SK-N-SH treated with all-trans-retinoic acid at 6 μM for 48 hours (cell line): ENCODE measurements at regions not wholly inside any gene's neighbourhood (a gene's known extent, or its start where the extent isn't known, plus 50 kb on each side); places are given as distances from the start of the nearest gene placed in this dataset.

Source experiments
- ATAC-seq: fragments of 200-7000 bp; cut with Tn5 transposase; 3 replicates; pipeline ENCODE4 v1.9.1; 2020; ENCODE audit warnings: mild to moderate bottlenecking, moderate library complexity
- ARNTL ChIP-seq: fragments of 450-650 bp; formaldehyde crosslinking; IDR thresholded peaks from 2 replicates; pipeline ENCODE4 v1.5.0; 2020; ENCODE audit warnings: low read depth, mild to moderate bottlenecking, moderate library complexity, borderline replicate concordance
- BACH2 ChIP-seq: fragments of 250-450 bp; sonication (Bioruptor Pico); IDR thresholded peaks from 2 replicates; pipeline ENCODE4 v1.9.0; 2021; ENCODE audit warnings: mild to moderate bottlenecking, borderline replicate concordance
- CSDC2 ChIP-seq: fragments of 250-450 bp; sonication (Bioruptor Pico); IDR thresholded peaks from 2 replicates; pipeline ENCODE4 v1.5.0; 2020; ENCODE audit warnings: mild to moderate bottlenecking, moderate library complexity
- ESRRG ChIP-seq: fragments of 250-450 bp; sonication (Bioruptor Pico); IDR thresholded peaks from 2 replicates; pipeline ENCODE4 v1.6.1; 2021; ENCODE audit warnings: mild to moderate bottlenecking
- GLIS3 ChIP-seq: fragments of 250-450 bp; sonication (Bioruptor Pico); IDR thresholded peaks from 2 replicates; pipeline ENCODE4 v1.5.0; 2020; ENCODE audit warnings: mild to moderate bottlenecking, moderate library complexity
- ISL1 ChIP-seq: fragments of 250-450 bp; sonication (Bioruptor Pico); IDR thresholded peaks from 2 replicates; pipeline ENCODE4 v2.1.2; 2022; ENCODE audit warnings: mild to moderate bottlenecking, moderate library complexity
- OSR1 ChIP-seq: fragments of 250-450 bp; sonication (Bioruptor Pico); IDR thresholded peaks from 2 replicates; pipeline ENCODE4 v1.8.0; 2022; ENCODE audit warnings: moderate library complexity, mild to moderate bottlenecking, inconsistent platforms
- PPARA ChIP-seq: fragments of 250-450 bp; sonication (Bioruptor Pico); IDR thresholded peaks from 2 replicates; pipeline ENCODE4 v1.5.0; 2020; ENCODE audit warnings: mild to moderate bottlenecking, borderline replicate concordance
- RARB ChIP-seq: fragments of 250-450 bp; sonication (Bioruptor Pico); IDR thresholded peaks from 2 replicates; pipeline ENCODE4 v1.8.0; 2021; ENCODE audit warnings: mild to moderate bottlenecking, moderate library complexity
- SNAI2 ChIP-seq: fragments of 250-450 bp; sonication (Bioruptor Pico); IDR thresholded peaks from 2 replicates; pipeline ENCODE4 v1.5.0; 2020; ENCODE audit warnings: mild to moderate bottlenecking, moderate library complexity
- TCF4 ChIP-seq: fragments of 250-450 bp; sonication (Bioruptor Pico); IDR thresholded peaks from 2 replicates; pipeline ENCODE4 v1.8.0; 2021; ENCODE audit warnings: mild to moderate bottlenecking, moderate library complexity, borderline replicate concordance
- ZC3H10 ChIP-seq: fragments of 250-450 bp; sonication (Bioruptor Pico); IDR thresholded peaks from 2 replicates; pipeline ENCODE4 v1.5.1; 2021; ENCODE audit warnings: mild to moderate bottlenecking, moderate library complexity
- ZFP3 ChIP-seq: fragments of 250-450 bp; sonication (Bioruptor Pico); IDR thresholded peaks from 2 replicates; pipeline ENCODE4 v1.5.0; 2020; ENCODE audit warnings: mild to moderate bottlenecking, moderate library complexity
- ZFP30 ChIP-seq: fragments of 450-650 bp; formaldehyde crosslinking; IDR thresholded peaks from 2 replicates; pipeline ENCODE4 v1.5.0; 2022; ENCODE audit warnings: mild to moderate bottlenecking, moderate library complexity
- ZNF565 ChIP-seq: fragments of 450-650 bp; formaldehyde crosslinking; conservative IDR thresholded peaks from 2 replicates; pipeline ENCODE4 v1.5.0; 2020; ENCODE audit warnings: low read depth, mild to moderate bottlenecking, moderate library complexity
- ZNF70 ChIP-seq: fragments of 450-650 bp; formaldehyde crosslinking; IDR thresholded peaks from 2 replicates; pipeline ENCODE4 v1.5.0; 2020; ENCODE audit warnings: mild to moderate bottlenecking, moderate library complexity
- TF ChIP-seq, protein P1 (sequence below): fragments of 250-450 bp; sonication (Bioruptor Pico); IDR thresholded peaks from 2 replicates; pipeline ENCODE4 v1.5.1; 2021; ENCODE audit warnings: mild to moderate bottlenecking, moderate library complexity
- TF ChIP-seq, protein P2 (sequence below): fragments of 250-450 bp; sonication (Bioruptor Pico); IDR thresholded peaks from 2 replicates; pipeline ENCODE4 v1.8.0; 2021; ENCODE audit warnings: low read depth, mild to moderate bottlenecking, moderate library complexity, borderline replicate concordance
- TF ChIP-seq, protein P3 (sequence below): fragments of 250-450 bp; sonication (Bioruptor Pico); IDR thresholded peaks from 2 replicates; pipeline ENCODE4 v1.8.0; 2020; ENCODE audit warnings: mild to moderate bottlenecking, moderate library complexity, borderline replicate concordance
- TF ChIP-seq, protein P4 (sequence below): fragments of 250-450 bp; sonication (Bioruptor Pico); IDR thresholded peaks from 2 replicates; pipeline ENCODE4 v1.5.1; 2020; ENCODE audit warnings: low read depth, mild to moderate bottlenecking, moderate library complexity

DNA sequence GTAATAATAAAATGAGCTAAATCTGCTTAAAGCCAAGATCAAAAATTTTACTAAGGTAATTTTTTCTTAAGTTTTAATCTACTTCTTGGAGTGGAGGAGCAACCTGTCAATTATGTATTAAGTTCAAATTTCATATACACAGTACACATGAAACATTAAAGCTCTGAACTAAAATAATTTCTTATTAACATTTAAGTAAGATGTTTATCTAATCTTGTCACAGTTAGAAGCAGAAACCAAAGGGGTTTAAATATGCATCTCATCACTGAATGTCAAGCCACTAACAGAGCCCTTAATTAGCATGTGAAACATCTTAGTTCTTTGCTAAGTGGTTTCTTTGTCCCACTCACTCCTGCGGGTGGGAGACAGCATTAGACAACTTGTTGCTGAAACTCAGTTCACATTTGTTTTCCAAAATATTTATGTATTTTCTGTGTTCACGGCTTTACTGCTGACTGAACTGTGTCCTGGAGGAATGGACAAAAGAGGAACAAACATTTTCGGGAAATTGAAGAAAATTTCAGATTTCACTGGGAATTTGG lies 130.9 kb upstream of the MBL2 start:
- TF ChIP-seq, protein P1, sequence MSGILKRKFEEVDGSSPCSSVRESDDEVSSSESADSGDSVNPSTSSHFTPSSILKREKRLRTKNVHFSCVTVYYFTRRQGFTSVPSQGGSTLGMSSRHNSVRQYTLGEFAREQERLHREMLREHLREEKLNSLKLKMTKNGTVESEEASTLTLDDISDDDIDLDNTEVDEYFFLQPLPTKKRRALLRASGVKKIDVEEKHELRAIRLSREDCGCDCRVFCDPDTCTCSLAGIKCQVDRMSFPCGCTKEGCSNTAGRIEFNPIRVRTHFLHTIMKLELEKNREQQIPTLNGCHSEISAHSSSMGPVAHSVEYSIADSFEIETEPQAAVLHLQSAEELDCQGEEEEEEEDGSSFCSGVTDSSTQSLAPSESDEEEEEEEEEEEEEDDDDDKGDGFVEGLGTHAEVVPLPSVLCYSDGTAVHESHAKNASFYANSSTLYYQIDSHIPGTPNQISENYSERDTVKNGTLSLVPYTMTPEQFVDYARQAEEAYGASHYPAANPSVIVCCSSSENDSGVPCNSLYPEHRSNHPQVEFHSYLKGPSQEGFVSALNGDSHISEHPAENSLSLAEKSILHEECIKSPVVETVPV (CRISPR knock-in tag) = no peak
- TF ChIP-seq ZC3H10 (CRISPR knock-in tag) (no peak), ZNF565 (CRISPR knock-in tag) (no peak), TCF4 (CRISPR knock-in tag) (no peak), SNAI2 (CRISPR knock-in tag) (no peak), OSR1 (CRISPR knock-in tag) (no peak), RARB (CRISPR knock-in tag) (no peak), ISL1 (CRISPR knock-in tag) (no peak), ESRRG (CRISPR knock-in tag) (no peak), PPARA (CRISPR knock-in tag) (no peak), CSDC2 (no peak), ZFP30 (CRISPR knock-in tag) (no peak), BACH2 (CRISPR knock-in tag) (no peak), ARNTL (CRISPR knock-in tag) (no peak), GLIS3 (CRISPR knock-in tag) (no peak), ZFP3 (CRISPR knock-in tag) (no peak)
- TF ChIP-seq, protein P2, sequence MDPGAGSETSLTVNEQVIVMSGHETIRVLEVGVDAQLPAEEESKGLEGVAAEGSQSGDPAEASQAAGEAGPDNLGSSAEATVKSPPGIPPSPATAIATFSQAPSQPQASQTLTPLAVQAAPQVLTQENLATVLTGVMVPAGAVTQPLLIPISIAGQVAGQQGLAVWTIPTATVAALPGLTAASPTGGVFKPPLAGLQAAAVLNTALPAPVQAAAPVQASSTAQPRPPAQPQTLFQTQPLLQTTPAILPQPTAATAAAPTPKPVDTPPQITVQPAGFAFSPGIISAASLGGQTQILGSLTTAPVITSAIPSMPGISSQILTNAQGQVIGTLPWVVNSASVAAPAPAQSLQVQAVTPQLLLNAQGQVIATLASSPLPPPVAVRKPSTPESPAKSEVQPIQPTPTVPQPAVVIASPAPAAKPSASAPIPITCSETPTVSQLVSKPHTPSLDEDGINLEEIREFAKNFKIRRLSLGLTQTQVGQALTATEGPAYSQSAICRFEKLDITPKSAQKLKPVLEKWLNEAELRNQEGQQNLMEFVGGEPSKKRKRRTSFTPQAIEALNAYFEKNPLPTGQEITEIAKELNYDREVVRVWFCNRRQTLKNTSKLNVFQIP (CRISPR knock-in tag) = no peak
- TF ChIP-seq, protein P3, sequence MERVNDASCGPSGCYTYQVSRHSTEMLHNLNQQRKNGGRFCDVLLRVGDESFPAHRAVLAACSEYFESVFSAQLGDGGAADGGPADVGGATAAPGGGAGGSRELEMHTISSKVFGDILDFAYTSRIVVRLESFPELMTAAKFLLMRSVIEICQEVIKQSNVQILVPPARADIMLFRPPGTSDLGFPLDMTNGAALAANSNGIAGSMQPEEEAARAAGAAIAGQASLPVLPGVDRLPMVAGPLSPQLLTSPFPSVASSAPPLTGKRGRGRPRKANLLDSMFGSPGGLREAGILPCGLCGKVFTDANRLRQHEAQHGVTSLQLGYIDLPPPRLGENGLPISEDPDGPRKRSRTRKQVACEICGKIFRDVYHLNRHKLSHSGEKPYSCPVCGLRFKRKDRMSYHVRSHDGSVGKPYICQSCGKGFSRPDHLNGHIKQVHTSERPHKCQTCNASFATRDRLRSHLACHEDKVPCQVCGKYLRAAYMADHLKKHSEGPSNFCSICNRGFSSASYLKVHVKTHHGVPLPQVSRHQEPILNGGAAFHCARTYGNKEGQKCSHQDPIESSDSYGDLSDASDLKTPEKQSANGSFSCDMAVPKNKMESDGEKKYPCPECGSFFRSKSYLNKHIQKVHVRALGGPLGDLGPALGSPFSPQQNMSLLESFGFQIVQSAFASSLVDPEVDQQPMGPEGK (CRISPR knock-in tag) = no peak
- ATAC-seq = no peak

DNA sequence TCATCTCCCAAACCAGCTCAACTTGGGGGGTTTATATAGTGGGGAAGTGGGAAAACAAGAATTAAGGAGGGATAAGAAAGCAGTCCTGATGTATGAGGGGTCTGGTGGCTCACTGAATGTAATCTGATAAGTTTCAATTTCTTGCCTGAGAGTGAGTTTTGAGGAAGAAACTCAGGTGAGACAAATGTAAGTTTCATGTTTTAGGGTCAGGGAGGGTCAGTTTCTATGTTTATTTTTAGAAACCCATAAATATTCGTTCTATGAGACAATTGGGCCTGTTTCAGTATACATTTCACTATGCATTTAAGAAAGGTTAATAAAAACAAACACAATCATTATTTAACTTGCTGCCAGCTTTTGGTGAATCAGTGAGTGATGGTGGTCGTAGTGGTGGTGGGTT lies 128.0 kb upstream of the MBL2 start:
- TF ChIP-seq ZNF70 = no peak
- ATAC-seq = no peak

DNA sequence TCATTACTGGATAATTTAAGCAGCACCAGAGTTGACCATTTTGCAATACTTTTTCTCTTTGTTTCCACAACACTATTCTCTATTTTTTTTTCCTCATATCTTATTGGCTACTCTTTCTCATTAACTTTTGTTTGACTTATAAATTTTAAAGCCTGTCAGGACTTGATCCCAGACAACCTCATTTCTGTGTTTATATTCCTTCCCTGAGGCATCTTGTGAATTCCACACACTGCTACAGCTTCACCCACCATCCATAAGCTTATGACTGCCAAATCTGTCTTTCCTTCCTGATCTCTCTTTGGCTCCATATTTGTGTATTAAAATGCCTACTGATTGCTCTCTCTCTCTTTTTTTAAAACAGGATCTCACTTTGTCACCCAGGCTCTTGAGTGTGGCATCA lies 124.6 kb upstream of the MBL2 start:
- ATAC-seq = no peak
- TF ChIP-seq ZNF565 (CRISPR knock-in tag) (no peak), ZC3H10 (CRISPR knock-in tag) (no peak), RARB (CRISPR knock-in tag) (no peak), BACH2 (CRISPR knock-in tag) (no peak), ESRRG (CRISPR knock-in tag) (no peak), GLIS3 (CRISPR knock-in tag) (no peak), ISL1 (CRISPR knock-in tag) (no peak), ARNTL (CRISPR knock-in tag) (no peak), ZFP30 (CRISPR knock-in tag) (no peak)
- TF ChIP-seq, protein P3 (CRISPR knock-in tag) = no peak
- TF ChIP-seq, protein P2 (CRISPR knock-in tag) = no peak
- TF ChIP-seq, protein P4, sequence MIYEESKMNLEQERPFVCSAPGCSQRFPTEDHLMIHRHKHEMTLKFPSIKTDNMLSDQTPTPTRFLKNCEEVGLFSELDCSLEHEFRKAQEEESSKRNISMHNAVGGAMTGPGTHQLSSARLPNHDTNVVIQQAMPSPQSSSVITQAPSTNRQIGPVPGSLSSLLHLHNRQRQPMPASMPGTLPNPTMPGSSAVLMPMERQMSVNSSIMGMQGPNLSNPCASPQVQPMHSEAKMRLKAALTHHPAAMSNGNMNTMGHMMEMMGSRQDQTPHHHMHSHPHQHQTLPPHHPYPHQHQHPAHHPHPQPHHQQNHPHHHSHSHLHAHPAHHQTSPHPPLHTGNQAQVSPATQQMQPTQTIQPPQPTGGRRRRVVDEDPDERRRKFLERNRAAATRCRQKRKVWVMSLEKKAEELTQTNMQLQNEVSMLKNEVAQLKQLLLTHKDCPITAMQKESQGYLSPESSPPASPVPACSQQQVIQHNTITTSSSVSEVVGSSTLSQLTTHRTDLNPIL = no peak
